ENCODE measurements at regions not wholly inside any gene's neighbourhood (a gene's known extent, or its start where the extent isn't known, plus 50 kb on each side); places are given as distances from the start of the nearest gene placed in this dataset.

- DNase-seq (ENCODE audit: low spot score): no peak
Measured at GRCh38 chrX:5528057-5528456, 700.6 kb downstream of the NLGN4X start.

GRCh38 chrX:5526191-5526590, 702.5 kb downstream of the NLGN4X start:
- DNase-seq (ENCODE audit: low spot score): no peak

- no peak for DNase-seq (ENCODE audit: low spot score)
Measured at GRCh38 chrX:5490786-5491563, 737.7 kb downstream of the NLGN4X start.

GRCh38 chrX:5474282-5474681, 754.4 kb downstream of the NLGN4X start:
- DNase-seq (ENCODE audit: low spot score): no peak

GRCh38 chrX:5458300-5458842, 770.3 kb downstream of the NLGN4X start:
- DNase-seq (ENCODE audit: low spot score): no peak

GRCh38 chrX:5449323-5449722, 779.3 kb downstream of the NLGN4X start:
- DNase-seq (ENCODE audit: low spot score): no peak

GRCh38 chrX:5431823-5432222, 796.8 kb downstream of the NLGN4X start:
- DNase-seq (ENCODE audit: low spot score): no peak

GRCh38 chrX:5425119-5425518, 803.5 kb downstream of the NLGN4X start:
- no peak for DNase-seq (ENCODE audit: low spot score)

GRCh38 chrX:5417381-5417780, 811.3 kb downstream of the NLGN4X start:
- DNase-seq (ENCODE audit: low spot score): no peak

GRCh38 chrX:5415738-5416137, 812.9 kb downstream of the NLGN4X start:
- DNase-seq (ENCODE audit: low spot score): no peak

GRCh38 chrX:5409106-5409505, 819.6 kb downstream of the NLGN4X start:
- DNase-seq (ENCODE audit: low spot score): no peak

GRCh38 chrX:5402461-5402860, 826.2 kb downstream of the NLGN4X start:
- no peak for DNase-seq (ENCODE audit: low spot score)

GRCh38 chrX:5399403-5399802, 829.3 kb downstream of the NLGN4X start:
- no peak for DNase-seq (ENCODE audit: low spot score)

- DNase-seq (ENCODE audit: low spot score): no peak
Measured at GRCh38 chrX:5397409-5397808, 831.3 kb downstream of the NLGN4X start.

GRCh38 chrX:5390376-5390775, 838.3 kb downstream of the NLGN4X start:
- DNase-seq (ENCODE audit: low spot score): no peak

GRCh38 chrX:5388087-5388486, 840.6 kb downstream of the NLGN4X start:
- DNase-seq (ENCODE audit: low spot score): no peak

GRCh38 chrX:5380426-5380825, 848.2 kb downstream of the NLGN4X start:
- no peak for DNase-seq (ENCODE audit: low spot score)

- DNase-seq (ENCODE audit: low spot score): no peak
Measured at GRCh38 chrX:5341902-5342301, 886.8 kb downstream of the NLGN4X start.

GRCh38 chrX:5337160-5337559, 891.5 kb downstream of the NLGN4X start:
- DNase-seq (ENCODE audit: low spot score): no peak

- no peak for DNase-seq (ENCODE audit: low spot score)
Measured at GRCh38 chrX:5324546-5324945, 904.1 kb downstream of the NLGN4X start.

GRCh38 chrX:5314148-5314547, 914.5 kb downstream of the NLGN4X start:
- DNase-seq (ENCODE audit: low spot score): no peak

- no peak for DNase-seq (ENCODE audit: low spot score)
Measured at GRCh38 chrX:5307416-5307815, 921.3 kb downstream of the NLGN4X start.

- no peak for DNase-seq (ENCODE audit: low spot score)
Measured at GRCh38 chrX:5306654-5307121, 922.0 kb downstream of the NLGN4X start.

GRCh38 chrX:5305452-5305851, 923.2 kb downstream of the NLGN4X start:
- no peak for DNase-seq (ENCODE audit: low spot score)
